Endothelial cell of umbilical vein (primary cell): ENCODE measurements at regions not wholly inside any gene's neighbourhood (a gene's known extent, or its start where the extent isn't known, plus 50 kb on each side); places are given as distances from the start of the nearest gene placed in this dataset.

Source experiments
- BruUV-seq: library from RNA; stranded (reverse); fragments of 400-500 nt; replicated peaks from 2 replicates; lab custom pipeline; 2021; lab: Mats Ljungman, UMichigan
- CTCF ChIA-PET: fragments of 300-600, 350-600 bp; sonication (Branson Sonifier 250); formaldehyde crosslinking; loops from one replicate; lab custom pipeline; 2021; ENCODE audit warnings: antibody characterized with exemption, inconsistent platforms; lab: Charles Lee
- POLR2A ChIA-PET: fragments of 300-600, 350-600 bp; sonication (Branson Sonifier 250); formaldehyde crosslinking; loops from one replicate; lab custom pipeline; 2021; ENCODE audit warnings: antibody characterized with exemption, inconsistent platforms; lab: Charles Lee
- DNase-seq: peaks from one replicate; pipeline ENCODE4 v3.0.0-alpha.2; 2011; ENCODE audit warnings: low read depth, low spot score
- FAIRE-seq: peaks from 2 replicates; lab custom pipeline; 2011; peaks lifted over from hg19 to GRCh38; lab: Jason Lieb, UNC
- H2AFZ ChIP-seq: 2 replicates; pipeline ENCODE4 v1.6.0; 2012; ENCODE audit warnings: low read depth, low read length, control low read depth, inconsistent platforms
- H3K27ac ChIP-seq: 2 replicates; pipeline ENCODE4 v1.5.1; 2011; ENCODE audit warnings: low read depth, mild to moderate bottlenecking, control low read depth, low read length, moderate library complexity; ENCODE audit not compliant: insufficient read depth
- H3K27me3 ChIP-seq, 2 experiments: 2 replicates each; pipeline versions ENCODE4 v1.6.0 to v1.6.1; 2011; ENCODE audit warnings: low read length in 2 of 2, mixed read lengths in 1 of 2; ENCODE audit not compliant: control insufficient read depth in 2 of 2, insufficient read depth in 2 of 2
- H3K36me3 ChIP-seq, 2 experiments: 2 replicates in 1 of 2; 3 replicates in 1 of 2; pipeline ENCODE4 v1.5.1; 2011; ENCODE audit warnings: low read length in 2 of 2, mild to moderate bottlenecking in 1 of 2, moderate library complexity in 1 of 2; ENCODE audit not compliant: control insufficient read depth in 2 of 2, insufficient read depth in 2 of 2; ENCODE audit errors: extremely low read depth in 1 of 2
- H3K4me1 ChIP-seq: 3 replicates; pipeline ENCODE4 v1.5.1; 2011; ENCODE audit warnings: mild to moderate bottlenecking, low read length; ENCODE audit not compliant: control insufficient read depth, insufficient read depth; ENCODE audit errors: extremely low read depth
- H3K4me2 ChIP-seq: 2 replicates; pipeline ENCODE4 v1.6.1; 2011; ENCODE audit warnings: low read length, control low read depth, mixed read lengths; ENCODE audit not compliant: insufficient read depth
- H3K4me3 ChIP-seq, 3 experiments: fragments of 200-600 bp in 1 of 3; sonication (generic), shearing (Covaris generic) in 1 of 3; replicated peaks in 1 of 3; 2 replicates each; pipeline ENCODE4 v1.5.1; 2011 to 2016; ENCODE audit warnings: control low read depth in 3 of 3, low read length in 3 of 3, mild to moderate bottlenecking in 2 of 3, inconsistent platforms in 1 of 3, low read depth in 1 of 3, moderate library complexity in 1 of 3; ENCODE audit not compliant: insufficient read depth in 1 of 3
- H3K79me2 ChIP-seq: 2 replicates; pipeline ENCODE4 v1.6.0; 2012; ENCODE audit warnings: low read length, inconsistent platforms; ENCODE audit not compliant: control insufficient read depth, insufficient read depth
- H3K9ac ChIP-seq: replicated peaks from 2 replicates; pipeline ENCODE3; 2011; ENCODE audit warnings: low read length, control low read depth; ENCODE audit not compliant: insufficient read depth; ENCODE audit errors: extremely low read depth
- H3K9me1 ChIP-seq: replicated peaks from 3 replicates; pipeline ENCODE4 v1.6.0; 2011; ENCODE audit warnings: mild to moderate bottlenecking, low read length; ENCODE audit not compliant: control insufficient read depth, insufficient read depth; ENCODE audit errors: extremely low read depth
- H3K9me3 ChIP-seq: replicated peaks from 2 replicates; pipeline ENCODE4 v1.5.1; 2012; ENCODE audit warnings: low read length, inconsistent platforms; ENCODE audit not compliant: control insufficient read depth, insufficient read depth
- H4K20me1 ChIP-seq: replicated peaks from 2 replicates; pipeline ENCODE3; 2011; ENCODE audit warnings: mild to moderate bottlenecking, low read length; ENCODE audit not compliant: control insufficient read depth, insufficient read depth; ENCODE audit errors: extremely low read depth
- CTCF ChIP-seq, 2 donors: IDR thresholded peaks; 1 replicate in 1 of 2; 2 replicates in 1 of 2; pipeline ENCODE4 v1.5.1; 2011; ENCODE audit warnings: low read length in 2 of 2, mild to moderate bottlenecking in 2 of 2, moderate library complexity in 2 of 2, control low read depth in 1 of 2, inconsistent platforms in 1 of 2, low read depth in 1 of 2; ENCODE audit not compliant: insufficient read depth in 1 of 2; ENCODE audit errors: extremely low read depth in 1 of 2
- EZH2 ChIP-seq: IDR thresholded peaks from 2 replicates; pipeline ENCODE4 v1.6.1; 2012; ENCODE audit warnings: borderline replicate concordance, low read depth, mild to moderate bottlenecking, moderate library complexity, low read length, inconsistent platforms; ENCODE audit not compliant: severe bottlenecking
- FOS ChIP-seq: IDR thresholded peaks from 2 replicates; pipeline ENCODE4 v1.6.1; 2011; ENCODE audit warnings: mild to moderate bottlenecking, low read length, moderate library complexity, borderline replicate concordance; ENCODE audit not compliant: insufficient read depth
- GATA2 ChIP-seq: IDR thresholded peaks from 2 replicates; pipeline ENCODE4 v1.7.0; 2011; ENCODE audit warnings: low read depth, mild to moderate bottlenecking, moderate library complexity, mixed read lengths, low read length; ENCODE audit not compliant: insufficient read length, insufficient read depth
- JUN ChIP-seq: IDR thresholded peaks from 2 replicates; pipeline ENCODE4 v1.6.1; 2011; ENCODE audit warnings: borderline replicate concordance, low read depth; ENCODE audit not compliant: insufficient read length, insufficient read depth
- MYC ChIP-seq: IDR thresholded peaks from one replicate; pipeline ENCODE4 v1.6.1; 2011; ENCODE audit warnings: mild to moderate bottlenecking, low read depth, low read length
- POLR2A ChIP-seq: IDR thresholded peaks from 2 replicates; pipeline ENCODE4 v1.6.1; 2012; ENCODE audit warnings: low read depth, mild to moderate bottlenecking, control low read depth, low read length
- POLR2AphosphoS5 ChIP-seq: IDR thresholded peaks from 2 replicates; pipeline ENCODE4 v1.6.1; 2012; ENCODE audit warnings: low read depth, mild to moderate bottlenecking, control low read depth, low read length, moderate library complexity; ENCODE audit not compliant: insufficient read depth
- dilution Hi-C: fragments of 300-500 bp; cut with MboI; formaldehyde crosslinking; loops from one replicate; pipeline ENCODE4 v1.15.0; 2019; ENCODE audit warnings: low sequenced_read_pairs; ENCODE audit not compliant: extremely low pct_ligation_motif_present
- intact Hi-C: fragments of 100-400 bp; cut with micrococcal nuclease; formaldehyde crosslinking; loops from one replicate; pipeline ENCODE4 v1.10.0; 2022
- TF ChIP-seq, protein P1 (sequence below): IDR thresholded peaks from 2 replicates; pipeline ENCODE4 v1.6.1; 2011; ENCODE audit not compliant: insufficient read depth, insufficient read length

DNA sequence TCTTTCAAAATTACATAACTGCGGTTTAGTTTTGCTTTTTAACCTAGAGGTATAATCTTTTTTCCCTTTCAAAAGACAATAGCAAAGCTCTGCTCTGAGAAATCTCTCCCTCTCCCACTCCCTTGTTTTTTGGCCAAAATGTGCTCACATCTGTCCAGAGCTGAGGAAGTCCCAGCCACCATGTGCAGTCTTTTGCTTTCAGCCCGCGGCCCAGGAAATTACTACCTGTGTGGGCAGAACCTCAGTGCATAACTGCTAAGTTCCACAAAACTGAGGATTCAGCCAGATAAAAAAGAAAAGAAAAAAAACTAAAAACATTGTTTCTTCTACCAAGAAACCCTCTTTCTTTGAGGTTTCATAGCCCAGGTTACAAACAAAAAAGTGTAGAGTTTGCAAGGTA lies 115.0 kb upstream of the HGF start:
- FAIRE-seq, result no peak

More for the DNA sequence above, 115.0 kb upstream of the HGF start:
- H3K4me1 ChIP-seq, result peaks cover 12% of the 10 kb centered on the region
- no peaks in the 10 kb centered on the region for H3K79me2 ChIP-seq
- dilution Hi-C loops, result no loop called here
- H3K36me3 ChIP-seq, result no peaks in the 10 kb centered on the region
- H3K4me3 ChIP-seq, result no peak overlapping the region
- H3K9me3 ChIP-seq, result no peaks in the 10 kb centered on the region
- H3K27ac ChIP-seq, result no peak overlapping the region
- DNase-seq, result no peak
- POLR2A ChIA-PET, result no interaction called here
- no peaks in the 10 kb centered on the region for H4K20me1 ChIP-seq
- CTCF ChIA-PET, result no interaction called here
- no peak overlapping the region for H3K4me2 ChIP-seq
- no peaks in the 10 kb centered on the region for H3K9me1 ChIP-seq
- intact Hi-C loops, result loop anchor here (5.0 kb wide), 2 partner anchors 258 to 383 kb away; no protein-coding TSS in a partner anchor
- peaks cover 0 to 2% of the 10 kb centered on the region in 2 experiments for H3K27me3 ChIP-seq
- TF ChIP-seq EZH2 (no peak), FOS (no peak), JUN (no peak), POLR2AphosphoS5 (no peak), POLR2A (no peak), CTCF (IDR thresholded peaks at IDR 0.05; ENCODE audit: extremely low read depth in 1 of 2, insufficient read depth in 1 of 2, low read depth in 1 of 2, low read length in 2 of 2) (no peak), MYC (no peak), GATA2 (no peak)
- TF ChIP-seq, protein P1, sequence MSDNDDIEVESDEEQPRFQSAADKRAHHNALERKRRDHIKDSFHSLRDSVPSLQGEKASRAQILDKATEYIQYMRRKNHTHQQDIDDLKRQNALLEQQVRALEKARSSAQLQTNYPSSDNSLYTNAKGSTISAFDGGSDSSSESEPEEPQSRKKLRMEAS, result no peak
- BruUV-seq, result no TSS peak
- H2AFZ ChIP-seq, result no peak overlapping the region
- H3K9ac ChIP-seq, result no peak overlapping the region
